ENCODE measurements at regions not wholly inside any gene's neighbourhood (a gene's known extent, or its start where the extent isn't known, plus 50 kb on each side); places are given as distances from the start of the nearest gene placed in this dataset.

GRCh38 chr3:162034368-162034767 is 537.8 kb downstream of the OTOL1 start:
- Histone ChIP-seq H3T11ph (ENCODE audit: low read length) (no peak overlapping the region), H3K18ac (ENCODE audit: insufficient read length, low read depth, low read length) (no peak overlapping the region), H2AFZ (ENCODE audit: low read length) (no peak overlapping the region), H4K20me1 (ENCODE audit: control insufficient read depth, insufficient read depth, insufficient read length) (no peaks in the 10 kb centered on the region), H2AK5ac (ENCODE audit: insufficient read length, low read length) (no peak overlapping the region), H2BK20ac (ENCODE audit: low read depth, low read length, poor library complexity, severe bottlenecking) (no peak overlapping the region), H2BK5ac (ENCODE audit: insufficient read length, low read length) (no peak overlapping the region), H2BK12ac (ENCODE audit: insufficient read length, low read depth, low read length) (no peak overlapping the region), H2BK120ac (ENCODE audit: low read depth, low read length, poor library complexity, severe bottlenecking) (no peak overlapping the region), H3K4me2 (ENCODE audit: insufficient read depth, insufficient read length, low read length) (no peak overlapping the region), H3K56ac (ENCODE audit: insufficient read length, low read depth, low read length) (no peak overlapping the region), H4K5ac (ENCODE audit: insufficient read length, low read depth, low read length) (no peak overlapping the region), H3K4ac (ENCODE audit: low read depth, low read length) (no peak overlapping the region), H3K27me3 (ENCODE audit: insufficient read depth, low read length) (no peaks in the 10 kb centered on the region), H3K79me1 (ENCODE audit: insufficient read depth, low read depth, low read length, poor library complexity, severe bottlenecking) (no peaks in the 10 kb centered on the region), H3K4me1 (ENCODE audit: insufficient read depth, low read length) (no peaks in the 10 kb centered on the region), H3K23ac (ENCODE audit: insufficient read length, low read depth, low read length) (no peak overlapping the region), H3K9me3 (ENCODE audit: control insufficient read depth, low read depth, low read length) (no peaks in the 10 kb centered on the region), H4K8ac (replicated peaks; ENCODE audit: insufficient read length, low read depth, low read length) (no peak overlapping the region), H3K27ac (ENCODE audit: insufficient read length, low read depth, low read length) (no peak overlapping the region), H2BK15ac (ENCODE audit: low read depth, low read length) (no peak overlapping the region), H3K9ac (ENCODE audit: extremely low read depth, insufficient read length, low read length) (no peak overlapping the region), H3K14ac (ENCODE audit: insufficient read depth, low read length) (no peak overlapping the region), H4K91ac (ENCODE audit: insufficient read length, low read depth, low read length) (no peak overlapping the region), H3K79me2 (ENCODE audit: insufficient read depth, low read length) (no peaks in the 10 kb centered on the region), H3K23me2 (ENCODE audit: insufficient read length, low read depth, low read length, poor library complexity, severe bottlenecking) (no peaks in the 10 kb centered on the region)
- peaks cover 0 to 3% of the 10 kb centered on the region in 2 experiments; a peak in 2 of 4 replicates for H3K4me1 Mint-ChIP-seq
- peaks cover 2 to 5% (median 5%) of the 10 kb centered on the region in 3 experiments; a peak in 2 of 7 replicates for H3K36me3 Mint-ChIP-seq (ENCODE audit: insufficient read depth in 1 of 3, low read depth in 3 of 3)
- no peaks in the 10 kb centered on the region; a peak in 2 of 5 replicates for H3K9me3 Mint-ChIP-seq
- H3K4me3 Mint-ChIP-seq: no peak overlapping the region
- H3K27me3 Mint-ChIP-seq (ENCODE audit: low read depth): no peaks in the 10 kb centered on the region
- no peak overlapping the region for H3K27ac Mint-ChIP-seq
- TF ChIP-seq, protein P1, sequence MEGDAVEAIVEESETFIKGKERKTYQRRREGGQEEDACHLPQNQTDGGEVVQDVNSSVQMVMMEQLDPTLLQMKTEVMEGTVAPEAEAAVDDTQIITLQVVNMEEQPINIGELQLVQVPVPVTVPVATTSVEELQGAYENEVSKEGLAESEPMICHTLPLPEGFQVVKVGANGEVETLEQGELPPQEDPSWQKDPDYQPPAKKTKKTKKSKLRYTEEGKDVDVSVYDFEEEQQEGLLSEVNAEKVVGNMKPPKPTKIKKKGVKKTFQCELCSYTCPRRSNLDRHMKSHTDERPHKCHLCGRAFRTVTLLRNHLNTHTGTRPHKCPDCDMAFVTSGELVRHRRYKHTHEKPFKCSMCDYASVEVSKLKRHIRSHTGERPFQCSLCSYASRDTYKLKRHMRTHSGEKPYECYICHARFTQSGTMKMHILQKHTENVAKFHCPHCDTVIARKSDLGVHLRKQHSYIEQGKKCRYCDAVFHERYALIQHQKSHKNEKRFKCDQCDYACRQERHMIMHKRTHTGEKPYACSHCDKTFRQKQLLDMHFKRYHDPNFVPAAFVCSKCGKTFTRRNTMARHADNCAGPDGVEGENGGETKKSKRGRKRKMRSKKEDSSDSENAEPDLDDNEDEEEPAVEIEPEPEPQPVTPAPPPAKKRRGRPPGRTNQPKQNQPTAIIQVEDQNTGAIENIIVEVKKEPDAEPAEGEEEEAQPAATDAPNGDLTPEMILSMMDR (conservative IDR thresholded peaks at IDR 0.05): no peak
- whole genome bisulfite sequencing (ENCODE audit: extremely low coverage, insufficient read length, low lambda C conversion rate): no CpG with 5 or more reads among the region's 2 CpGs
- no peak for DNase-seq

All from H9 (cell line).